ENCODE measurements at regions not wholly inside any gene's neighbourhood (a gene's known extent, or its start where the extent isn't known, plus 50 kb on each side); places are given as distances from the start of the nearest gene placed in this dataset.
"Not testable (repeated sequence)": the region's sequence is repeated elsewhere in the genome, so short reads cannot be mapped to it uniquely, and the experiment has no call there.

GRCh38 chr5:53277491-53277890 is 167.9 kb upstream of the MOCS2 start:
- no peak for DNase-seq

DNA sequence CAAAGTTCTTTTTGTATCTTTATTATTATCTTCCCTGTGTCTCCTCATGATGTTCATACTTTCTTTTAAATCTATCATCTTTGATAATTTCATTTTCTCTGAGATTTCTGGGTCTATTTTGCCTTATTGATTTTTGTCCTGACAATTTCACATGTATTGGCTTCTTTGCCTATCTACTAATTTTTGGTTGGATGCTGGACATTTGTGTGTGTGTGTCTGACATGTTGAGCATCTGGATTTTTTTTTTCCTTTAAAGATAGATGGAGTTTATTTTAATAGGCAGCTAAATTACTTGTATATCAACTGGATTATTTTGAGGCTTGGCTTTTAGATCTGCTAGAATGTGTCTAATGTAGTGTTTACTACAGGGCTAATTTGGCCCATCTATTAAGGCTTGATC is 178.0 kb upstream of the MOCS2 start:
- DNase-seq = no peak

GRCh38 chr5:53288511-53288910 is 179.0 kb upstream of the MOCS2 start:
- no peak for DNase-seq

- DNase-seq = no peak
Measured at GRCh38 chr5:53291047-53291446, 181.5 kb upstream of the MOCS2 start.

GRCh38 chr5:53291528-53291927 is 182.0 kb upstream of the MOCS2 start:
- no peak for DNase-seq

GRCh38 chr5:53298841-53299240 is 181.6 kb upstream of the FST start:
- no peak for DNase-seq

- DNase-seq = no peak
Measured at GRCh38 chr5:53302529-53302928, 177.9 kb upstream of the FST start.

DNA sequence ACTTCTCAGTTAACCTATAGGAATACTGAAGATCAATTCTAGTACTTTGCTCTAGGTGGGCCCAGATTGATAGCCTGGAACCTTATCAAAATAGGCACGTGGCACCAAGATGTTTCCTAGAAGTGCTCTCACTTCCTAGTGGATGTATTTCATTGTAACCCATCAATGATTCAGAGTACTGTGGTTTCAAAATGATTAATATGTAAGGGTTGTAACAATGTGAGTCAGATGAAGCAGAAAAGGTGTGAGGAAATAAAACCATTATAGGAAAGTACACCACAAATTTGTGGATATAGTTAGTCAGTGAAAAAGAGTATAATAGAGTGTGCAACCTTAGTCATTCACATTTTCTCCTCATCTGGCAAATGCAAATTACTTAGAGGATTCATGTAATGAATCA is 177.3 kb upstream of the FST start:
- DNase-seq = no peak

GRCh38 chr5:53305316-53305715 is 175.1 kb upstream of the FST start:
- DNase-seq = not testable (repeated sequence)

DNA sequence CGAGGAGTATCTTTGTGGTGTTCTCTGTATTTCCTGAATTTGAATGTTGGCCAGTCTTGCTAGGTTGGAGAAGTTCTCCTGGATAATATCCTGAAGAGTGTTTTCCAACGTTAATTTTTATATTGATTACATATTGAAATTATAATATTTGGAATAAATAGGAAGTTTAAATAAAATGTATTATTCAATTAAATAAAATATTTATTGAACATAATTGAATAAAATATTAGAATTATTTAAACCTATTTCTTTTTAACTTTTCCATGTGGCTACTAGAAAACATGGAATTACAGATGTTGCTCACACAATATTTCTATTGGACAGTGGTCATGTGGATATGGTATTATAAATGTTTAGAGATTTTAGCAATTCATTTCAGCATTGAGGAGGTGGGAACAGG is 170.8 kb upstream of the FST start:
- no peak for DNase-seq

DNA sequence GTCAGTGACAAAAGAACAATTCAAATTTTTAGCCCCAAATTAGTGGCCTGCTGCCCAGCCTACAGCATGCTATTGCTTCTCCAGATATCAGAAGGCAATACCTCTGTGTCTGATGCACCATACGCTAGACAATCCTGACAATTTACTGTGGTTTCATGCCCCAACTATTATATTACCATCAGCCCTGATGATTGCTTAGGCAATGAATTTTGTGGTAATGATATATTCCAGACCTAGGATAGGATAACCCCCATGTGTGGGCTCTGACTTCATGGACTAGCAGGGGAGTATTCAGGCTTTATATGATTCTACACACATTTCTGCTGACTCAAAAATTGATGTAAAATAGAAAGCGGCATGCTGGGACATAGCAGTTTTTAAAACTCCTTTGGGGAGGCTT is 168.7 kb upstream of the FST start:
- DNase-seq = no peak

- DNase-seq = no peak
Measured at GRCh38 chr5:53313145-53313544, 167.3 kb upstream of the FST start.

- DNase-seq = no peak
Measured at GRCh38 chr5:53318303-53318702, 162.1 kb upstream of the FST start.

DNA sequence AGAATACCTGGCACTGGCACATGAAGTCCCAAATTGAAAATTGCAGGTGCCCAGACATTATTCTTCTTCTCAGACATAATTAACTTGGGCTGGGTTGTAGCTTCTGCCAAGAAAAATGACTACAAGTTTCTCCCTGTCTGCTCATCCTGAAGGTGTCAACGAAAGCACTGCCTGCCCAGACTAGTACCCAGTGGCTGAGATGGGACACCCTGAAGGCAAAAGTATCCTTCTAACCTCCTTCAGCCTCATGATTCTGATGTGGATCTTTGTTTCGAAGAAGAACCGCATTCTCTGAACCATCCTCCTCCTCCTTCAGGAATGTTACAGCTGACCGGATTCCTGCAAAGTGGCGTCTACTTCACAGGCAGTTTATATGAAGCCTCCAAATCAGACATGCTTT is 161.1 kb upstream of the FST start:
- DNase-seq = no peak

GRCh38 chr5:53321073-53321472 is 159.4 kb upstream of the FST start:
- no peak for DNase-seq

- DNase-seq = no peak
Measured at GRCh38 chr5:53321721-53322120, 158.7 kb upstream of the FST start.

DNA sequence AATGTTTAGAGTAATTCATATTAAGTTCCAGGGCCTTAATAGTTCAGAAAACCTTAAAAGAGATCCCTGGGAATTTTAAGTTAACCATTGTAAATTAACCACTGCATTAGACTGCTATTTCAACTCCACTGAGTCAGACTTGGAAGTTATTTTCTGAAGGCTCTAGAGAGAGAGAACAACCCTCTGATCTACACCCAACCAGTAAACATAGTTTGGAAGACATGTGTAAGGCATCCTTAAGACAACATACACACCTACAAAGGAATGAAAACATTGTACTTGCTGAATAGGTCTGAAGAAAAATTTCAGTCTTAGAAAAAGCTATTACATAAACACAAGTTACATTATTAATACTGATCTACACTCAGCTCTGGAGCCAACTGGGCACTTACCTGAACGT is 158.2 kb upstream of the FST start:
- DNase-seq = no peak

- DNase-seq = no peak
Measured at GRCh38 chr5:53323511-53323910, 156.9 kb upstream of the FST start.

- no peak for DNase-seq
Measured at GRCh38 chr5:53323943-53324642, 156.3 kb upstream of the FST start.

DNA sequence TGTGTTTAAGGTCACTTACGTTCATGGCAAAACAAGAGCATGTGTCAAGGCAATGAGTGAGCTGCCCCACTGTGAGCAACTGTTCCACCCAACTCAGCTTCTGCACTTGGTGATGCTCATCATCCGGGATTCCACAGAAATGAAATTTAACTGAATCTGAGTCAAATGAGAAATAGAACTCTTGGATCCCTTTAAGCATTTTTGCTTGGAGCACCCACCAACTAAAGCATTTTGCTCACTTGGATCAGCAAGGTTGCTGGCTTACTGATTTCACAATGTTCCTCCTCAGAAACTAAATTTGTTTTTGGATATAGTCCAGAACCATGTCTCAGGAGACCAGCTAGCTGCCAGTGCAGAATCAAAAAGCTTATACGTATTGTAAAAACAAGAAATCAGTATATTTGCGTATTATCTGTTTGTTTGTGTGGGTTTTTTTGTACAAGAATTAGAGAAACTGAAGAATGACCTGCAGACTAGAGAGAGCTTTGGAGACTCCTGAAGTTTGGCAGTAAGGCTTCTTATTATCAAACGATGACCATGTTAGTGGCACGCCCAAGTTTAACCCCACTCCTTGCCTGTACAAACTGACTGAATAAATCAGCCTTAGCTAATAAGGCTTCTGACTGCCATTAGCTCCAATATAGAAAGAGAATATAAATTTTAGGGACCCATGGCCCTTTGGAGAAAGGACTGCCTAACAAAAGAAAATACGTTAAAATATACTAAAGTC is 153.8 kb upstream of the FST start:
- DNase-seq = no peak

DNA sequence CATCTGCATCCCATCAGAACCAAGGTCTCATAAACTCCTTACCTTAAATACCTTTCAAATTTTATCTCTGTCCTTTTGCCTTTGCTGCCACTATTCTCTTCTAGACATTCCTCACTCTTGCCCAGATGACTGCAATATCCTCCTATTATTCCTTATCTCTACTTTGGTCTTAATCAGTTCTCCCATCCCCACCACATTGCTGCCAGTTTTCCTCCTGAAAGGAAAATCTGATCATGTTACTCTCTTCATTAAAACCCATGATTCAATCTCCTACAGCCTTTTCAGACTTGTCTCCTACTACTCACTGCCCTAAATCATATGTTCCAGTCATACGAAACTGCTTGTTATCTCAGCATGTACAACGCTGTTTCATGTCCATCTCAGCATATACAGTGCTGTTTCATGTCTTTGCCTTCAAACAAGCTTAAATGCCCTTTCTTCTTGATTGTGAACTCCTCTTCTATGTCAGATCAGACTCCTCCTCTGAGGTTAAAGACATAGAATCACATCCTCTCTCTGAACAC is 152.6 kb upstream of the FST start:
- DNase-seq = no peak

DNA sequence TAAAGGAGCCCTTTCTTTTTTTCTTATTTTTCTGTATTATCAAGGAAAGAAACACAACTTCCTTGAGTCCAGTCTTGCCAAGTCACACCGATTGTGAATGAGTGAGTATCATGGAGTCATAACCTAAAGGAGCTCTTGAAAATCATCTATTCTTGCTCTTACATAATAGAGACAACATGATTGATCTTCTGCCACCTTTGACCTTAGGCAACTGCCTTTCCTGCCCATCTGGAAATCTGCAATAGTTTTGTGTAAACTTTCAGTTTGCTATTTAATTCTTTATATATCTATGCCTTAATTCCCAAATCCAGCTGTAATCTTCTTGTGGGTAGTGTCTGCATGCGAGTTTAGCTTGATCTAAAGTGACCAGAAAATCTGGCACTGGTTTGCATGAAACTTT is 149.9 kb upstream of the FST start:
- no peak for DNase-seq

DNA sequence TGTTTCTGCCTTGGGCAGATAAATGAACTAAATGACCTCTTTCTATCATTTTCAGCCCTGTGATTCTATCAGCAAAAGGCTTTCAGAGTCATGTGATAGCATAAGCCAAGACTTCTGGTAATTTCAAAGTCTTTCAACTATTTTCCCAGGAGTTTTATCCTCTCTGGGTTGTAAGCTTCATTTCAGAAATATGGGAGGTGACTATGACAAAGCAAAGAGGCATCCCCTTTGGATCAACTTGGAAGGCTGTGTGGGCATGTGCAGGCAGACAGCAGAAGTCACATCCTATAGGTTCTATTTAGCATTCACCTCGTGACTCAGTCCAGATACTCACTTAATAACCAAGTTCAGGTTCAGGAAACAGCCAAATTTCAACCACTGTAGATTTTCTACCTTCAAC is 149.0 kb upstream of the FST start:
- DNase-seq = no peak

- DNase-seq = no peak
Measured at GRCh38 chr5:53333160-53333559, 147.3 kb upstream of the FST start.
